HG02798 (cell line): ENCODE measurements at regions not wholly inside any gene's neighbourhood (a gene's known extent, or its start where the extent isn't known, plus 50 kb on each side); places are given as distances from the start of the nearest gene placed in this dataset.
"Not testable (repeated sequence)": the region's sequence is repeated elsewhere in the genome, so short reads cannot be mapped to it uniquely, and the experiment has no call there.

ENCODE experiments used
- ATAC-seq: cut with Tn5 transposase; IDR thresholded peaks from one replicate; pipeline ENCODE4 v1.9.1; 2021; ENCODE audit warnings: mild to moderate bottlenecking; ENCODE audit not compliant: unreplicated experiment, poor library complexity

DNA sequence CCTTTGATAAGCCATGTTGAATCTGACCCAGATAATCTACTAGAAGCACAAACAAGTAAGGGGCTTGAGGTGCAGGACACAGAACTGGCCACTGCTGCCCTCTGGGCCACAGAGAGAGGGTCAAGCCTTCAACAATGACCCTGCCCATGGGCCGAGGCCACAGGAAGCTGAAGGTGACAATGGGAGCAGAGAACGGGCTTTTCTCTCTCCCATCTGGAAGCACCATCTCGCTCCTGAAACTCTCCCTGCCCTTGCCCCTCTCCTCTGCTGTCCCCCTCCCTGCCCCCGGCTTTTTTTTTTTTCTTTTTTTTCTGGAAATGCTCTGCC lies 133.1 kb upstream of the DUSP10 start:
- no peak for ATAC-seq

- no peak for ATAC-seq
Observed at GRCh38 chr1:221874285-221875003, 132.6 kb upstream of the DUSP10 start.

GRCh38 chr1:221873673-221874072 lies 131.8 kb upstream of the DUSP10 start:
- ATAC-seq = no peak

GRCh38 chr1:221871056-221871455 lies 129.2 kb upstream of the DUSP10 start:
- no peak for ATAC-seq

DNA sequence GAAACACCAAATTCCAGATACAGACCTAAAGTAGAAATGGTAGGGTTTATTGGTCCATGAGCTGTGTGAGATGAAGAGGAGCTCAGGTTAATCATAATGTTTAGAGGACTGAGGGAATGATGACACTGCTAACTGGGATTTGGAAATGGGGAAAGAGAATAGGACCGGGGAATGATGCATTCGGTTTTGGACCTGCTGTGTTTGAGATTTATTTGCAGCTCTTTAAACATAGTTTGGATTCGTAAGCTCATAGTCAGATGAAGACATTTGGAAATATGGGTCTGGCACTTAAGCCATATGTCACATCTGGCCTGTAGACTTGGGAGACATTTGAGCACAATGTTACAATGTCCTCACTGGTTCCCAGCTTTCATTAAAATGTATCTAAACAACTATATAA lies 127.9 kb upstream of the DUSP10 start:
- no peak for ATAC-seq

GRCh38 chr1:221868593-221869303 lies 126.9 kb upstream of the DUSP10 start:
- no peak for ATAC-seq

GRCh38 chr1:221867003-221867402 lies 125.1 kb upstream of the DUSP10 start:
- no peak for ATAC-seq

DNA sequence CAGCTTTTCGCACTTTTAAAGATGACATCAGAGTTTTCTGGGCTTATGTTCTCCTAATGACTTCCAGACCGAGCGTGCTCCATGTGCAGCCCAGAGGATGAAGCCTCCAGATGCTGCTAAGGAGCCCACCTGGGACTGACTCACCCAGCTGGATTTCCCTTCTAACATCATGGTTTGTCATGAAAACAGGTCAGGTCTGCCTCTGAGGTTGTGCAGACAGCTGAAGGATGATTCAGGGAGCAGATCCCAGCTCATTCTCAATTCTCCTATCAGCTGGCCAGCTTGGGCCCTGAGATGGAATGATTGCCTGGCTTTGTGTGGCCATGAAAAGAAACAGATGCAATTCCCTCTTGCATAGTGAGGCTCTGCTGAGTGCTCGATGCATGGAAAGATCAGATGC lies 123.9 kb upstream of the DUSP10 start:
- no peak for ATAC-seq

DNA sequence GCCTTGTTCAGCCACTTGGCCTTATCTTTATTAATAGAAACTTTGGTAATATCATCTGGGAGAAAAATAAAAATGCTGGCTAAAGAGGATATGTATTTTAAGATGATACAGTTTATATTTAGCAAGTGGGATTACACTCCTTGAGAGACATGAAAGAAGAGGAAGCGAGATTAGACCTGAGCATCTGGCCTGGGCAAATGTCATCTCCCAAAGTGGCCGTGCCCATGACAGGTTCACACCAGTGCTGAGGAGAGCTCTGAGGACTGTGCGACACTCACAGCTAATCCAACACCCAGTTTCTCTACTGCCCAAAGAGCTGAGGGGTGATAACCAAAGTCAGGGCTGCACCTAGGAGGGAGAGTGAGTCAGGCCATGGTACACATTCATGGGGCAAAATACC lies 121.7 kb upstream of the DUSP10 start:
- no peak for ATAC-seq

GRCh38 chr1:221862971-221863370 lies 121.1 kb upstream of the DUSP10 start:
- ATAC-seq = no peak

- ATAC-seq = no peak
Observed at GRCh38 chr1:221858818-221859611, 117.1 kb upstream of the DUSP10 start.

- ATAC-seq = not testable (repeated sequence)
Observed at GRCh38 chr1:221857094-221857444, 115.2 kb upstream of the DUSP10 start.

DNA sequence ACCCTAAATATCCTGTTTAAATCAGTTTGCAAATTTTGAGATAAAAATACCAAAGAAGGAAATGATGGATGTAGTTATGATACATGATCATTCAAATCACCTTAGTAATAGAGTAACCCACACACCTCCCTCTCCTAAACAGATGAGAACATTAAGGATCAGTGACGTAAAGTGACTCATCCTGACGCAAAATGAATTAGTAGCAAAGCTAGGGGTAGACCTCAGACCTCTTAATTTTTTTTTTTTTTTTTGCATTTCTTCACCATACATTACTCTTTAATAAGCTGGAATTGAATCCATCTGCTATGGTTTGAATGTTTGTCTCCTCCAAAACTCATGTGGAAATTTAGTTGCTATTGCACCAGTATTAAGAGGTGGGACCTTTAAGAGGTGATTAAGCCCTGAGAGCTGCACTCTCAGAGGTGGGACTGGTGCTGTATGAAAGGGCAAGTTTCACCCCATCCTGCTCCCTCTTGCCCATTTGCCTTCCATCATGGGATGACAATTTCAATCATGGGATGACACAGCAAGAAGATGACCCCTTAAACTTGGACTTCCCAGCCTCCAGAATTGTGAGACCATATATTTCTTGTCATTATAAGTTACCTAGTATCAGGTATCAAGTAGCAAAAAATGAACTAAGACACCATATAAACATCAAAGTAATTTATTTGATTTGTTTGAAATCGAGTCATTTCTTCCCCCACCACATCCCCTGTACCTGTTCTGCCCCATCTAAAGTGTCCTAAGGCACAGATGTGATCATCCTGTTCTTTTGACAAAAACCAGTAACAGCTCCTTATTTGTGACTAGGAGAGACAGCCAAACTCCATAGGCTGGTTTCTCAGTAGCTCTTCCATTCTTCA lies 114.6 kb upstream of the DUSP10 start:
- no peak for ATAC-seq

GRCh38 chr1:221855156-221855555 lies 113.3 kb upstream of the DUSP10 start:
- no peak for ATAC-seq

- ATAC-seq = no peak
Observed at GRCh38 chr1:221851336-221851735, 109.4 kb upstream of the DUSP10 start.

DNA sequence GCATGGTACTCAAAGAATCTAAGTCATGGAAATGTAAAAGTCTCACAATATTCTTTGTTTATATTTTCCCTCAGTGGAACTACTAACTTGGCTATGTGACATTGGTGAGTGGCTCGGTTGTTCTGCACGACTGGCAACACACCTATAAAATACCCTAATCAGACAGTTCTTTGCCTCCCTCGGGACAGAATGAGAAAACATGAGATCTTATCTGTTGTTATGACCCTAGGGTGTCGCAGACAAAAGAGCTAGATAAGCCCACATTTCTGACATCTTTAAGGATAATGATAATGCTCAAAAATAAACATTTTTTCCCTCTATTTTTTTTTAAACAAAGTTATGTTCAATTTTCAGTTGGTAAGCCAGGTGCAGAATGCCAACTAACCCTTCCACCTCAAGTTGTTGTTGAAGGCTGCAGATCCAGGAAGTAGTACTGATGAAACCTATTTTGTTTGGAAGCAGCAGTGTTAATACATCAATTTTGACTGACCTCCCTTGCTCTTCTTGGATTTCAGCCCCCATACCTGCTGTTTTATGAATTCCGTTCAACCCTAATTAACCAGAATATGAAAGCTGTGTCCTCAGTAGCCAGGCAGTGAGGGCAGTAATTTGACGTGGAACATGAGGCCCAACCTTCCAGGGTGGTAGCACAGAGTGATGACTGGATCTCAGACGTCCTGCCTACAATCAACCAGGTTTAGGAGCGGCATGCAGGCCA lies 108.7 kb upstream of the DUSP10 start:
- ATAC-seq = no peak

- no peak for ATAC-seq
Observed at GRCh38 chr1:221849897-221850296, 108.0 kb upstream of the DUSP10 start.

- ATAC-seq = no peak
Observed at GRCh38 chr1:221849110-221849509, 107.2 kb upstream of the DUSP10 start.

DNA sequence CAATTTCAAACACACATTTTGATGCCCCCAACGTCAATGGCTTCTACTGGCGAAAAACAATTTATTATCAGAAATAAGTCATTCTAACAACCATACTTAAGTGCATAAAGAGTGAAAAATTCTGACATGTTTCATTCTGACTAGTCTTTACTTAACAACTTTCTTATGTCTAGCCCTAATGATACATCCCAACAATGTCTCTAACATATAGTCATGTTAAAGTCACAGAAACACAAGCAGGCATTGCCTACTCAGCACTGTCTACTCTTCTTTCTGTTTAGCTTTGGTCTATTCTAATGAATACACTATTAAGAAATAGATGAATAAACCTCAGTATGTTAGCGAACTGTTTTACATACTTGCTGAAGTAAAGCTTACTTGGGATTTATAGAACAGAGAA lies 105.8 kb upstream of the DUSP10 start:
- ATAC-seq = no peak
